DMS79 treated with DMSO at 0.1 percent for 48 hours (cell line): ENCODE measurements at regions not wholly inside any gene's neighbourhood (a gene's known extent, or its start where the extent isn't known, plus 50 kb on each side); places are given as distances from the start of the nearest gene placed in this dataset.

Source experiments
- DNase-seq: peaks from one replicate; lab custom pipeline; 2025; lab: John Stamatoyannopoulos, UW

DNA sequence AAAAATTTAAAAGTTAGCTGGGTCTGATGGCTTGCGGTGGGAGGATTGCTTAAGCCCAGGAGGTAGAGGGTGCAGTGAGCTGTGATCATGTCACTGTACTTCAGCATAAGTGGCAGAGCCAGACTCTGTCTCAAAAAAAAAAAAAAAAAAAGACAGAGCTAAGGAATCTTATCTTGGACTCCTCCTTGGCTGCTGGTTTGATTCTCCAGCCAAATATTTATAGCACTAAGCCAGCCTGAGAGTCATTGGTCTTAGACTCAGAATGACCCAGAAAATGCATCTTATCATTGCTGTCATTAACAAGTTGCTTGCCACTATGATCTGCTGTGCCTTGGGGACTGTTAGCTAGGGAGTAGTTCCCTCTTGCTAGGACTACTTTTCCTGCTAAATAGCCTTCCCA lies 164.7 kb downstream of the GNAT3 start:
- DNase-seq = no peak

DNA sequence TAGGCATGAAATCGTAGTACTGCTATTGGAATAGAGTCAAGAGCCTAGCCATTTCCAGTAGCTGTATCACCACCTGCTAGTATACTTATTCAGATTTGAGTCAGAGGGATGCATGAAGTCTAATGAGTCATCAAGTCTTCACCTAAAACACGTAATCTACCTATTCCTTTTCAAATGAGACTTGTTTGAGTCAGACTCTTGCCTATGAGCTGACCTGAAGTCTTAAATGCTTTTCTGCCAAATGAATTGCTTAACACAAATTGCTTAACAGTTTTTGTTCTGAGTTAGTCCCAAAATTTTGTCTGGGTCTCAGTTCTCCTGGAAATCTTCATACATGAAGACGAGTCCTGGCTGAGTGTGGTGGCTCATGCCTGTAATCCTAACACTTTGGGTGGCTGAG lies 165.2 kb downstream of the GNAT3 start:
- no peak for DNase-seq

DNA sequence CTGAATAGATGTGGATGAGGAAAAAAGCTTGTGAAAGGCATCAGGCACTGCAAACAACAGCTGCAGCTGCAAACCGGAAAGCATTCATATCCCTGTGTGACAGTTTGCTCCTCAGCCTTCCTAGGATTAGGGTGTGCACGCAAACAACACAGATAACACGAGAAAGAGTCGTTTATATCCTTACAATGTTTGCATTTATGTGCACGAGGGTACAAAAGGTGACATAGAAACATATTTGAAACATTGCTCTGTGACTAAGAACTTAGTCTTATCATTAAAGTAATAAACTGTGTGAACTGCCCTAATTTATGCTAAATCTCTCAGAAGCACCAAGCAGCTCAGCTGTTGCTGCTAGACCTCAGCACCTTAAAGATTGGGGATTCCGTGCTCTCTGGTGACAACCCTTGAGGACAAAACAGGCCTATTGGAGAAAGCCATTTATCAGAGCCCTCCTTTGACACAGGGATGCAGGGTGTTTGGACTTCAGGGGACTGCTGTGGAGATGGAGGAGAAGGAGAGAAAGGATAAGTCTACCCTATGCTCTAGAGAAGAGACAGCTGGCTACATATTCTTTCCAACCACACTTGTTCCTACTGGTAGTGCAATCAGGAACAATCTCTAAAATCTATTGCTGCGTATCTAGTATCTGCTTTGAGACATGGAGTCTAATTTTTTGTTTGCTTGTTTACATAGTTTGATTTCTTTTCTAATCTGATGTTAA lies 176.2 kb downstream of the GNAT3 start:
- no peak for DNase-seq

DNA sequence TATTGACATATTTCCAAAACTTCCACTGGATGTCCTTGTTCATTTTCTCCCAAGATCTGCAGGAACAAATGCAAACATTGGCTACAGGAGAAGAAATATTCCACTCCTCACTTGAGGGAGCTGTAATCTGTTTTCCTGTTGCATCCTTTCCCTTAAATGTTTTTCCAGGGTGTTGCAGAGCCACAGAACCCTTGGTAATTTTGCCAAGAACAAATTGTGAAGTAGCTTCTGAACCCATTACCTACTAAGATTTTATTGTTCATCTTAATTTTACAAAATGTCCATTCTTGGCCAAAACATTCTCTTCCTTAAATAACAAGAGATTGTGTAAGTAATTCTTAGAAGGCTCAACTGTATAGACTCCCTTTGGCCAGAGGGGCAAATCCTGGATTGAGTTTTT lies 177.0 kb downstream of the GNAT3 start:
- DNase-seq = no peak

DNA sequence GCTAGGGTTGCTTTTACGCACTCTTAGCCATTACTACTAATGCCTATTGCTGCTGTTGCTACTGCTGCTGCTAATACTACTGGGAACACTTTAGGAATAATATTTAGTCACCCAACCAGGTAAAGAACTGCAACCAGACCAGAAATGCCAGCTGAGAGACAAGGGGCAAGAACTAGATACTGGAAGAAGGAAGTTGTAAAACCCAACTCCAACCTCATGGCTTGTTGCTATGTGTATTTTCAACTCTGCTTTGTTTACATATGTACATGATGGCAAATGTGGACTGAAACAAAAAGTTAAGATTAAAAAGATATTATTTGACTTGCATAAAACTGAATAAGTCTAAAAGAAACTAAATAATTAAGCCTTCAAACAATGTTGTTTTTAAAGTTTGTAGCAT lies 177.7 kb downstream of the GNAT3 start:
- no peak for DNase-seq

DNA sequence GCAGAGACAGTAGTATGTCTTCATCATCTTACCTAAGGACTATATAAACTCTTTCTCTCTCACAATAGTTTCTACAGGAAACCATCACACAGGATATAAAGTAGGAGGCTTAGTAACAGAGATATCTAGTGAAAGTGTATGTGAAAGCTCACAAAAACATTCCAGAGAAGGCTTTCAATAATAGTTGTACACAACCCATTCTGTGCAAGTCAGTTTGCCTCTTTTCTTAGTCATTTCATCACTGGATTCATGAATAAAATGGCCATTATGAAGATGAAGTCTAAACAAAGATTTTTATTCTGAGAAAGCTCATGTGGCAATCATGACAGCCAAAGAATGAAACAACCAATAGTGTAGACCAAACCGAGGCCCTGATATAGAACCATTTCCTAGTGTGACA lies 178.8 kb downstream of the GNAT3 start:
- DNase-seq = no peak

DNA sequence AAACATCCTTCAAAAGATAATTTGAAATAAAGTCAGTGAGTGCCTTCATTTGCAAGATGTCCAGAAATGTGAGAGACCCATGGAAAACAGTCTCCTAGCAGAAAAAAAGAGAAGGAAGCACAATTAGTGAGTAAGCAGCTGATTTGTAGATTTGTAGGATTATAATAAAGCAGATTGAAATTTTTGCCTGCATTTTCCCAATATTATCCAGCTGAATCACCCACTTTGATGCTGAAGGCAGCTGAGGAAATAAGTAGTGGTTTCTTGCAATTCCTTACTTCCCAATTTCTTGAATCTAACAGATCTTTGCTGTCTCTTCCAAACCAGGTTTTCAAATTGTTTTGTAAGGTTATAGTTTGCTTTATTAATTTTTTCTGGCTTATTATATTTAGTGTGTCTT lies 181.4 kb downstream of the GNAT3 start:
- no peak for DNase-seq

DNA sequence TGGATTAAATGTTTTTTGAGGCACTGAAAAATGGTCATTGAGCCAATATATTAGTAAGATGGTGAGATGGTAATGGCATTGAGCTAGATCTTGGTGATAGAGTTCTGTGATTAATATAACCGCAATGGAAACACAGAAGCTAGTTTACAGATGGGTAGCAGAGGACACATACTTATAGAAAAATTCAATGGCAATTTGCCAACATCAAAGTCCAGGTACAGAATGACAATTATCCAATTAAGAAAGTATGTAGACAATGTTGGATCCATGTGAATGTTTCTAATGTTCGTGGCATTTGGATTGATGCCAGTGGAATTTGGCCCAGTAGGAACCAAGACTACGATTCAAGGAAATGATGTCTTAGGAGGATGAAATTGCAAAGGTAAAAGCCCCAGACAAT lies 187.8 kb downstream of the GNAT3 start:
- no peak for DNase-seq

DNA sequence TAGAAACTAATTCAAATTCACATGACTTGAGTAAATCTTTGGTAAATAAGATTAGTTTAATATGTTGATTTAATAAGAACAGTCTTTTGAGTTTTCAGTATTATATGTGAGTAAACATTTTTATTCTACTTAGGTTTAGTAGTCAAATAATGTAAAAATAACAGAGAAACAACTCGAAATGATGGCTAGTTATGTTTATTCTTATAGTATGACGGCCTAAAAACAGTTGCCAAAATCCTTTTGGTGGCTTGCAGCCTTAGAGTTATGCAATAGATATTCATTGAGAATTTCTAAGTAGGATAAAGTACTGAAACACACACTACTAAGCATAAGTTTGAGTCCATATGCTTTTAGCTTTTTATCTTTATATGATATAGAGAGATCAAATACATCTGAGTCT lies 184.8 kb downstream of the GNAI1 start:
- DNase-seq = no peak

DNA sequence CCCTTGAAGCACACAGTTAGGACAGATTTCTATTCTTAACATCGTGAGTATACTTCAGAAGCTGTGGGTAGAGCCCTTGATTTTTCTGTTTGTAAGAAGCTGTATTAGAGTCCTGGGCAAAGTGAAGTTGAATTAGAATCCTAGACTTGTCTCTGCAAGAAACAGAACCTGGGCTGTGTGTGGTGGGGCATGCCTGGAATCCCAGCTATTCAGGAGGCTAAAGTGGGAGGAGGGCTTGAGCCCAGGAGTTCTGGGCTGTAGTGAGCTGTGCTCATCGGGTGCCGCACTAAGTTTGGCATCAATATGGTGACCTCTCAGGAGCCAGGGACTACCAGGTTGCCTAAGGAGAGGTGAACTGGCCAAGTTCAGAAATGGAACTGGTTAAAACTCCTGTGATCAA lies 183.4 kb downstream of the GNAI1 start:
- DNase-seq = no peak

DNA sequence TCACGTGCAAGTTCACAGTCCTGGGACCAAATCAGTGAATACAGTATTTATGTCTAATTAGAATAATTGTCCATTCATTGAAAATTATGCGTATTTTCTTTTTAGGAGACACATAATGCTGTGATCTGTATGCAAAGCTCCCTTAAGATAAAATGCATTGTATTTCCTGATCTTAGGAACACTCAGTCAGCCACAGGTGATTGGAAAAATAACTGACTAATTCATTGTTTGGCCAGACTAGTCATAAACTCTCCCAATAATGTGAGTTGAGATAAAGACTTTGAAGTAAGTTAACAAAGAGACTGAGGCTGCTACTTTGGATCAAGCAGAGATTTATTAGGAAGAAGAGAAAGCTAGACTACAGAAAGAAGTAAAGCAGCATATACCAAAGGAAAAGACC lies 182.2 kb downstream of the GNAI1 start:
- DNase-seq = no peak

DNA sequence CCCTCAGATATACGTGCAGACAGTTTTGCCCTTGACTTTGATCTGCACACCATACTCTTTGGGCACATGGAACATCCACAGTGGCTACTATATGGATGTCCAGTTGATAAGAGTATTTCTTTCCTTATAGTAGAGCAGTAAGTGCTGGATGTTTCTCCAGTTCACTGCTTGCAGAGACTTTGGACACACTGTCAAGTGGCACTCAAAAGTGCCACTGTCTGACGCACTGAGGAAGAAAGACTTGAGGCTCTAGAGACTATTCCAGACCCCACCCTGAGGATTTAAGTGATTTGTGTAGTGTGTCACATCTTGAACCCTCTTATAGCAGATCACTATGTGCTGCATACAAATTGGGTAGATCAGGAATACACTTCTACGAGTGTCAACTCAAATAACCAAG lies 179.1 kb downstream of the GNAI1 start:
- DNase-seq = no peak

DNA sequence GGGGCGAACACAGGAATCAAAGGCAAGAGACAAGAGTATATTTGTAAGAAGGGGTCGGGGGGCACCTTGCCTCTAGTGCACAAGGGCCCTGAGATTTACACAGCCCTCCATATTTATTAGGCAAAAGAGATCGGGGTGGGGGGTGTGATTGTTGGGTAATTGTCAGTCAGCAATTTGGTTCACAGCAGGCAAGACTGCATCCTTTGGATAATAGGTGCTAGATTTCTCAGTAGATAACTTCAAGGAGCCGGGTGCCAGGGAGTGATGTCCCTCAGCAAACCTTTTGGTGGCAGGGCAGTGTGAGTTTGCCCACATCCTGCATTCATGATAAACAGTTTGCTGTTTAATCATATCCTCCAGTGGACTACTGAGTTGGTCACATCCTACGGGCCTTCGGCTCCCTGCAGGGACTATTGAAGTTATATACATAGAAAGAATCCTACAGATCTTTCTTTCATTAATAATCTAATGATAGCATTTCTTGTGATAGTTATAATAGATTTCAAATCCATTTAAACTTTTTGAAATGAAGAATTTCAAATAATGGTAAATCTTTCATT lies 178.5 kb downstream of the GNAI1 start:
- no peak for DNase-seq

DNA sequence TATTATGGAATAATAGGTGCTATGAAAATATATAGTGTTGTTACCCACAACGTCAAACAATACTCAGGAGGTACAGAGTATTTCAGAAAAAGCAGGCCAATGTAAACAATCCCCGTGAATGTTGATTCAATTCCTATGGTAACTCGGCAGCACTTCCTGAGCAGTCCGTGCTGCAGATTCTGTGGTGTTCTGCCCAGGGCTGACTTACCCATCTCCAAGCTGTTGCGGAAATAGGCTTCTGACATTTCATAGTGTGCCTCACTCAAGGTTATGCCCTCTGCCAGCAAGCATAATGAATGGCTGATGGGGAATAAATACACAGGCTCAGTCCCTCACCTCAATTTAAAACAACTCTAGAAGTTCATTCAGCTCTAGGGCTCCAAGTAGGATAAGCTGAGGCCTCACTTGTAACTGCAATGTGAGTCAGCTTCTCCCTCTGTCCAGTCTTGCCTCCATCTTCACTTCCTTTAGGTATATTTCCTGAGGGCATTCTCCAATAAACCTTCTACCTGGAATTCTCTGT lies 177.6 kb downstream of the GNAI1 start:
- no peak for DNase-seq

DNA sequence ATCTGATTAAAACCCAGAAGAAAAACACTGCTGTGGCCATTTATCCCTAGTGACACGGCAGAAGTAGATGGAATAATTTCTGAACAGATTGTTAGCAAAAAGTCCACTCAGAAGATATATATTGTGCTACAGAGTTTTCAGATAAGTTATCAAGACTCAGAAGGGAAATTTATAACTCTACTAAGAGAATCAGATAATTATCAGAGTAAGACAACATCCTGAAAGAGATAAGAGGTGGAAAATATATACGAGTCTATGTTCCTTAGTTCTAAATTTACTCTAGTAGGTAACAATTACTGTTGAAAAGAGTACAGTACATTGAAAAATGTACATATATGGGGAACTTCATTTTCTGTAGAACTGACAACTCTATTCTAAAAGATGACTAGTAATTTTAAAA lies 176.7 kb downstream of the GNAI1 start:
- DNase-seq = no peak

DNA sequence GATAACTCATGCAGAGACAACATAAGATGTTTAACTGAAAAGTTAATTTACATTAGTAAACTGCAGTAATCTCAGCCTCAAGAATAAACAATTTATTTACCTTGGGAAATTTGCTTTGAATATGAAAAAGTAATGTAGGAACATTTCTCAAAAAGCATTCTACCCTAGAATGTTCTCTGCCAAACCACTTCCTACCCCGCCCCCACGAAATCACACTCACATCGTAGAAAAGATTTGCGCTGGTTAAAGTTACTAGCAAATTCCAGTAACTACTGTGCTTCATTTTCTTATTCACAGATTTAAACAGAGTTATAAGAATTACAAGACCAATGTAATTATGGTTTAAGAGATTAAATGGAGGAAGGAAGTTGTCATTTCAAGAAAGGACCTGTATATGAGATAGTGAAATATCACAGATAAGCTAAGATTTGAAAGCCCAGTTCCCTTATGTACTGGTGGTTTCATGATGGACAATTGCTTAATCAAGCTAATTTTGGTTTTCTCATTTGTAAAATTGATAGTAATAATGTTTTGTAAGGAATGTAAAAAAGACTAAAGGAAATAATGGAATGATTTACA lies 175.4 kb downstream of the GNAI1 start:
- DNase-seq = no peak

DNA sequence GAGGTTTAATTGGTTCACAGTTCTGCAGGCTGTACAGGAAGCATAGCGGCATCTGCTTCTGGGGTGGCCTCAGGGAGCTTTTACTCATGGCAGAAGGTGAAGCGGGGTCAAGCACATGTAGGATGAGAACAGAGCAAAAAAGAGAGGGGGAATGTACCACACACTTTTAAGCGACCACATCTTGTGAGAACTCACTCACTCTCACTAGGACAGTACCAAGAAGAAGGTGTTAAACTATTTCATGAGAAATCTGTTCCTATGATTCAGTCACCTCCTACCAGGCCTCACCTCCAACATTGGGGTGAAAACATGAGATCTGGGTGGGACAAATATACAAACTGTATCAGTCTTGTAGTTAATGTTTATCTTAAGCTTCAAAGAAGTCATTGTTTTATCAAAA lies 174.7 kb downstream of the GNAI1 start:
- DNase-seq = no peak

DNA sequence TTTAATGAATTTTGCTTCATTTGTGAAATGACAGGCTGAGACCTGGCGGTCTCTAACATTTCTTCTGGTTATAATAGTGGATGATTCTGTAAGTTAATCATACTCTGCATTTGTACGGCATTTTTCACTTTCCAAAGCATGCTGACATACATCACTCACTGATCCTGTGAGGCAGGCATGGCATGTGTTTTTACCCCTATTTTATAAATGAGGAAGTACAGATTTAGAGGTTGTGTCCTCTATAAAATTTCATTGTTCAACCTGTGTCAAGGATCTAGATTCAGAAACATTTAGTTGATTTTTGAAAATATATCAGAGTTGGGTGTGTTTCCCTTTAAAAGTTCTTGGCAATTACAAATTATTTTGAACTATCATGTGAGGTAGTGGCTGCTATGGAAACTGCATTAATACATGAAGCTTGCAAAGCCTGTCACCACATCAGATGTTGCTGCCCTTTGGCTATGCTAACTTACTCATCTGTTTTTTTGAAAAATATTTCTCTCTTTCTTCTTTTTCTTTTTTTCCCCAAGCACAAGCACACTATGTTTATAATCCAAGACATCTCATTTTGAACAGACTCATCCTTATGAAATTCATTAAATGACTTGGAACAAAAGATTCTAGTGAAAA lies 172.7 kb downstream of the GNAI1 start:
- DNase-seq = no peak

DNA sequence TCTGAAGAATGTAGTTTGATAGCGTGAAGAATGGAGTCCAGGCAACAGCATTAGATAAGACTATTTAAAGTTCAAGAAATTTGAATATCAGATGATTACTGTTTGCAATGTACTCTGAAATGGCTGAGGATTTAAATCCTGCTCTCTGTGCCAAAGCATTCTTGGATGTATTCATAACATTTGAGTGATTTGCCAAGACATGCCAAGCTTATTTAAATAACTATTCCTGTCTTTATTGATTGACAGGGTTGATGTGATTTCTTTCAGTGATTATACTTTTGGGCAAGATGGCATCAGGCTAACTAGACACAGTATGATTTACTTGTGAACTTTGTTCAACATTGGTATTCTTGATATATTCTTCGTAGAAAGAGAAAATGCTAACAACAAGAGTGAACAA lies 168.7 kb downstream of the GNAI1 start:
- DNase-seq = no peak

DNA sequence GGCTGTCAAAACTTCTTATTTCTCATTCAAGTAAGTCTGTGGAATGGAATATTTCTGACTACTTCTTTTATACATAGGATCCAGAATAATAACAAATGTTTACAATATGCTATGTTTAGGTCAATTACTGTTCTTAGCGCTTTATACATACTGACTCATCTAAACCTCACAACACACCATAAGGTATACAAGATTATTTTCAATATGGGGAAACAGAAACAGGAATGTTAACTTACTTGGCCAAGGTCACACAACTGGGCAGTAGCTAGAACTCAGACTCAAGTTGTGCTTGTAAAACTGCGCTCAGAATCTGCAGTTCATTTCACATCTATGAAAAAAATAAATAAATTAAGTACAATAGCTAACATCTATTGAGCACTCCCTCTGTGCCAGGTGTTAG lies 168.0 kb downstream of the GNAI1 start:
- no peak for DNase-seq

DNA sequence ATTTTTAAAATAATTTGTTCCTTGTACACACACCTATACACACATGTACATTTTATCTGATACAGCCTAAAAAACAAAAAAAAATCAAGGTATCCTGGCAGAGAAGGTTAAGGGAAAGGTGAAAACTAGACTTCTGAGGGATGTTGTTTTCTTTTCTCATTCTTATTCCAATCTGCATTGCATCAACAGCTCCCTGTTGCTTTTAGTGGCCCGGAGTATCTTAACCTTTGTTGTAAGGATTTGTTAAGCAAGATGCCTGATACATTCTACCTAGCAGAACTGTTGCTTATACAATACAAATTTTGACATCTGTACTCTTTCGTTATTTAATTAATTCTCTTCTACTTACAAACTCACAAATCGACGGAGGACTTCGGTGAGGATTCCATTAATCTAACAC lies 167.4 kb downstream of the GNAI1 start:
- no peak for DNase-seq

DNA sequence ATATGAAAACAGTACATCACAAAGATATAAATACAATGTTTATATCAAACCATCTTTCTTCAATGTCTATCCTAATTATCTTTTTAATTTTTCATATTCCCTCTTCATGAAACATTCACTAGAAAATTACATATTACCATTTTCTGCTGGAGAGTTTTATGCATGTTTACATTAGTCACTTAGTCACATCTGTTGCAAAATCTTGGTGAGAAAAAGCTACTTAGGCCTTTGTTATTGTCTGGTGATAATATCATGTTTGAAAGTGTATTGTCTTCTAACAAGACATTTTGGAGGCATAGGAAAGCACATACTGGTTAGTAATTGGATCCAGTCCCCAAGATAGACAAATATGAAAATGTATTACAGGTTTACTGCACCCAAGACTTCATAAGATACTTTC lies 163.6 kb downstream of the GNAI1 start:
- no peak for DNase-seq

DNA sequence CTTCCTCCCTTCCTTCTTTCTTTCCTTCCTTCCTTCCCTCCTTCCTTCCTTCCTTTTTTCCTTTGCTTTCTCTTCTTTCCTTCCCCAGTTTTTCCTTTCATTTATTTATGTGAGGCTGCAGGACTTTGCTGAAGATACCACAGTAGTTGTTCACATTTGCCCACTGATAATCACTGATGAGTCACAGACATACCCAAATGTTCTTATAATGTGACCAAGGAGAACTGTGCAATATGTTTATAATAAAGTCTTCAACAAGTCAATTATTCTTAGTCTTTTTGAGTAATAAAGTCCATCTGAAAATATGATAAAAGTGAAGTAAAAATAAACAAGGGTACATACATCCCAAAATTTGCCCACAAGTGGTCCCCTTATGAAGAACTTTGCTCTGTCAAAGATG lies 159.7 kb downstream of the GNAI1 start:
- no peak for DNase-seq
